Ascending aorta (tissue), 2 donors: ENCODE measurements at regions not wholly inside any gene's neighbourhood (a gene's known extent, or its start where the extent isn't known, plus 50 kb on each side); places are given as distances from the start of the nearest gene placed in this dataset.

Experiments used
- DNase-seq, 2 donors: peaks; one replicate each; pipeline ENCODE4 v3.0.0-alpha.2; 2019; ENCODE audit warnings: low spot score in 2 of 2
- H3K27ac ChIP-seq, 2 donors: fragments of 200-600 bp; sonication (generic); one replicate each; pipeline ENCODE4 v1.5.1; 2016 to 2017; ENCODE audit warnings: mild to moderate bottlenecking in 1 of 2
- H3K27me3 ChIP-seq: fragments of 200-600 bp; sonication (generic); one replicate; pipeline ENCODE4 v1.5.1; 2017
- H3K36me3 ChIP-seq, 2 donors: fragments of 200-600 bp; sonication (generic); one replicate each; pipeline ENCODE4 v1.5.1; 2016
- H3K4me1 ChIP-seq, 2 donors: fragments of 200-600 bp; sonication (generic); one replicate each; pipeline ENCODE4 v1.5.1; 2016 to 2017; ENCODE audit warnings: mild to moderate bottlenecking in 1 of 2
- H3K4me3 ChIP-seq, 2 donors: fragments of 200-600 bp; sonication (generic); one replicate each; pipeline ENCODE4 v1.5.1; 2016 to 2017; ENCODE audit warnings: mild to moderate bottlenecking in 1 of 2
- H3K9me3 ChIP-seq, 2 donors: fragments of 200-600 bp; sonication (generic); one replicate each; pipeline ENCODE4 v1.5.1; 2016
- CTCF ChIP-seq, 3 experiments: fragments of 200-600 bp in 2 of 3; fragments of 450-650 bp in 1 of 3; sonication (generic) in 2 of 3; IDR thresholded peaks; one replicate each; pipeline ENCODE4 v1.5.1; 2016 to 2019; ENCODE audit warnings: antibody characterized with exemption in 3 of 3, mild to moderate bottlenecking in 1 of 3, moderate library complexity in 1 of 3
- intact Hi-C: fragments of 100-400 bp; cut with DNase I; formaldehyde crosslinking; loops from one replicate; pipeline ENCODE4 v1.15.1; 2023

DNA sequence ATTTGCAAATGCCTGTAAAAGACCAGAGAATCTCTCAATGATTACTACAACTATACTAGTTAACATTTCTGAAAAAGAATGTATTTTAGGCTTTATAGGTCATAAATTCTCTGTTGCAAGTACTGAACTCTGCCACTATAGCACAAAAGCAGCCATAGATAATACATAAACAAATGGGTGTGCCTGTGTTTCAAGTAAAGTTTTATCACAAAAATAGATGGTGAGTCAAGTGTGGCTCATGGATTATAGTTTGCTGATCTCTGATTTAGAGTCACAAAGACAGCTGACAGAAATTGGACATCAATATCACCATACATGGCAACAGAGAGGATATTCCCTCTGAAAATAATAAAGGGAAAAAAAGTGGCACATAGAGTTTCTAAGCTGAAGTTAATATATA, 68.1 kb downstream of the FSCB start:
- intact Hi-C loops, result no loop called here
- TF ChIP-seq CTCF (IDR thresholded peaks at IDR 0.05), result no peak
- no peak for DNase-seq

GRCh38 chr14:44438221-44438620, 68.9 kb downstream of the FSCB start:
- no peaks in the 10 kb centered on the region for H3K27me3 ChIP-seq
- H3K27ac ChIP-seq, result no peak overlapping the region
- intact Hi-C loops, result no loop called here
- no peak for DNase-seq
- no peaks in the 10 kb centered on the region for H3K4me1 ChIP-seq
- H3K36me3 ChIP-seq, result no peaks in the 10 kb centered on the region
- H3K4me3 ChIP-seq, result no peak overlapping the region
- TF ChIP-seq CTCF (IDR thresholded peaks at IDR 0.05), result no peak
- no peaks in the 10 kb centered on the region for H3K9me3 ChIP-seq

More for the DNA sequence above, 68.1 kb downstream of the FSCB start:
- Histone ChIP-seq H3K4me1 (no peaks in the 10 kb centered on the region), H3K4me3 (no peak overlapping the region), H3K27me3 (no peaks in the 10 kb centered on the region), H3K9me3 (no peaks in the 10 kb centered on the region), H3K36me3 (no peaks in the 10 kb centered on the region), H3K27ac (no peak overlapping the region)

DNA sequence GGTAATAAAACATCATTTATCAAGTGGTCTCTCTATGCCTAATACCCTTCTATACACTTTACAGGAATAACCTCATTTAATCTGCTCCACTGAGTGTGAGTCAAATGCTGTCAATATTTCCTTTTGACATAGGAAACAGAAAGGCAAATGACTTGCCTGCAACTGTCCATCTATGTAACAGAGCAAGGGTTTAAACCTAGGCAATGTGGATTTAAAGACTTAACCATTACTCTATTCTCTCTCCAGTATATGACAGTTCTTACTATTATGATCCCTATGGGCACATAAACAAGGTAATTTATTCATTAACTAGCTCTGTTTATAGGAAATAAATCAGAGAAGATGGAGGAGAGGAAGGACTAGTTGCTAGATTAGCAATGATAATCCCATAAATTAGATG, 70.6 kb downstream of the FSCB start:
- Histone ChIP-seq H3K9me3 (no peaks in the 10 kb centered on the region), H3K27ac (no peak overlapping the region), H3K36me3 (no peaks in the 10 kb centered on the region), H3K4me3 (no peak overlapping the region), H3K27me3 (no peaks in the 10 kb centered on the region), H3K4me1 (no peaks in the 10 kb centered on the region)
- intact Hi-C loops, result no loop called here
- DNase-seq, result no peak
- TF ChIP-seq CTCF (IDR thresholded peaks at IDR 0.05), result no peak

GRCh38 chr14:44428231-44428945, 78.7 kb downstream of the FSCB start:
- Histone ChIP-seq H3K9me3 (no peaks in the 10 kb centered on the region), H3K4me3 (no peak overlapping the region), H3K36me3 (no peaks in the 10 kb centered on the region), H3K4me1 (no peaks in the 10 kb centered on the region), H3K27me3 (no peaks in the 10 kb centered on the region), H3K27ac (no peak overlapping the region)
- DNase-seq, result no peak
- intact Hi-C loops, result no loop called here
- no peak for TF ChIP-seq CTCF (IDR thresholded peaks at IDR 0.05)

GRCh38 chr14:44422699-44423098, 84.4 kb downstream of the FSCB start:
- Histone ChIP-seq H3K27ac (no peak overlapping the region), H3K9me3 (no peaks in the 10 kb centered on the region), H3K4me1 (no peaks in the 10 kb centered on the region), H3K27me3 (no peaks in the 10 kb centered on the region), H3K36me3 (no peaks in the 10 kb centered on the region), H3K4me3 (no peak overlapping the region)
- intact Hi-C loops, result no loop called here
- TF ChIP-seq CTCF (IDR thresholded peaks at IDR 0.05), result no peak
- no peak for DNase-seq

- Histone ChIP-seq H3K27ac (no peak overlapping the region), H3K36me3 (no peaks in the 10 kb centered on the region), H3K4me1 (no peaks in the 10 kb centered on the region), H3K9me3 (no peaks in the 10 kb centered on the region), H3K27me3 (no peaks in the 10 kb centered on the region), H3K4me3 (no peak overlapping the region)
- no peak for DNase-seq
- intact Hi-C loops, result no loop called here
- TF ChIP-seq CTCF (IDR thresholded peaks at IDR 0.05), result no peak
Measured at GRCh38 chr14:44420226-44420625, 86.9 kb downstream of the FSCB start.
